H9 (cell line): ENCODE measurements at regions not wholly inside any gene's neighbourhood (a gene's known extent, or its start where the extent isn't known, plus 50 kb on each side); places are given as distances from the start of the nearest gene placed in this dataset.

Experiments
- DNase-seq: peaks from one replicate; pipeline ENCODE4 v3.0.0-alpha.2; 2017
- H2AFZ ChIP-seq: one replicate; pipeline ENCODE4 v1.6.1; 2013; ENCODE audit warnings: mild to moderate bottlenecking, low read length, control low read depth, moderate library complexity
- H2AK5ac ChIP-seq: 2 replicates; pipeline ENCODE4 v1.6.1; 2013; ENCODE audit warnings: low read length, control low read depth, mixed read lengths; ENCODE audit not compliant: insufficient read length
- H2BK120ac ChIP-seq: one replicate; pipeline ENCODE4 v1.6.1; 2013; ENCODE audit warnings: low read depth, mild to moderate bottlenecking, low read length, control low read depth, inconsistent platforms; ENCODE audit not compliant: poor library complexity, severe bottlenecking
- H2BK12ac ChIP-seq: 2 replicates; pipeline ENCODE4 v1.6.1; 2013; ENCODE audit warnings: low read length, control low read depth, mixed read lengths, low read depth; ENCODE audit not compliant: insufficient read length
- H2BK15ac ChIP-seq: 2 replicates; pipeline ENCODE4 v1.6.1; 2013; ENCODE audit warnings: low read depth, low read length, control low read depth
- H2BK20ac ChIP-seq: one replicate; pipeline ENCODE4 v1.6.1; 2013; ENCODE audit warnings: low read depth, mild to moderate bottlenecking, low read length, control low read depth, inconsistent platforms; ENCODE audit not compliant: poor library complexity, severe bottlenecking
- H2BK5ac ChIP-seq: 2 replicates; pipeline ENCODE4 v1.6.1; 2013; ENCODE audit warnings: low read length, control low read depth, mixed read lengths; ENCODE audit not compliant: insufficient read length
- H3K14ac ChIP-seq: 2 replicates; pipeline ENCODE4 v1.6.1; 2013; ENCODE audit warnings: low read length, control low read depth; ENCODE audit not compliant: insufficient read depth
- H3K18ac ChIP-seq: 2 replicates; pipeline ENCODE4 v1.6.1; 2013; ENCODE audit warnings: low read depth, mild to moderate bottlenecking, mixed read lengths, low read length, control low read depth; ENCODE audit not compliant: insufficient read length
- H3K23ac ChIP-seq: 2 replicates; pipeline ENCODE4 v1.6.1; 2013; ENCODE audit warnings: low read length, control low read depth, mixed read lengths, low read depth; ENCODE audit not compliant: insufficient read length
- H3K23me2 ChIP-seq: 2 replicates; pipeline ENCODE4 v1.6.1; 2013; ENCODE audit warnings: low read depth, mild to moderate bottlenecking, mixed read lengths, low read length, control low read depth; ENCODE audit not compliant: insufficient read length, poor library complexity, severe bottlenecking
- H3K27ac ChIP-seq: 2 replicates; pipeline ENCODE4 v1.5.1; 2013; ENCODE audit warnings: low read length, control low read depth, mixed read lengths, low read depth; ENCODE audit not compliant: insufficient read length
- H3K27me3 ChIP-seq: 2 replicates; pipeline ENCODE4 v1.6.1; 2013; ENCODE audit warnings: low read length, control low read depth, inconsistent platforms; ENCODE audit not compliant: insufficient read depth
- H3K4ac ChIP-seq: 2 replicates; pipeline ENCODE4 v1.6.1; 2013; ENCODE audit warnings: low read depth, mild to moderate bottlenecking, control low read depth, inconsistent platforms, low read length, moderate library complexity
- H3K4me1 ChIP-seq: 2 replicates; pipeline ENCODE4 v1.6.1; 2013; ENCODE audit warnings: low read length, control low read depth, inconsistent platforms; ENCODE audit not compliant: insufficient read depth
- H3K4me2 ChIP-seq: 2 replicates; pipeline ENCODE4 v1.6.1; 2013; ENCODE audit warnings: low read length, control low read depth, mixed read lengths; ENCODE audit not compliant: insufficient read length, insufficient read depth
- H3K56ac ChIP-seq: 2 replicates; pipeline ENCODE4 v1.6.1; 2013; ENCODE audit warnings: low read depth, mild to moderate bottlenecking, mixed read lengths, low read length, control low read depth; ENCODE audit not compliant: insufficient read length
- H3K79me1 ChIP-seq: 2 replicates; pipeline ENCODE4 v1.6.1; 2013; ENCODE audit warnings: low read depth, mild to moderate bottlenecking, moderate library complexity, low read length, control low read depth, inconsistent platforms; ENCODE audit not compliant: insufficient read depth, poor library complexity, severe bottlenecking
- H3K79me2 ChIP-seq: 2 replicates; pipeline ENCODE4 v1.6.1; 2013; ENCODE audit warnings: low read length, control low read depth, inconsistent platforms; ENCODE audit not compliant: insufficient read depth
- H3K9ac ChIP-seq: 2 replicates; pipeline ENCODE4 v1.6.1; 2013; ENCODE audit warnings: low read length, control low read depth, mixed read lengths; ENCODE audit not compliant: insufficient read length; ENCODE audit errors: extremely low read depth
- H3K9me3 ChIP-seq: one replicate; pipeline ENCODE4 v1.6.1; 2013; ENCODE audit warnings: low read depth, low read length, inconsistent platforms; ENCODE audit not compliant: control insufficient read depth
- H3T11ph ChIP-seq: one replicate; pipeline ENCODE4 v1.6.1; 2013; ENCODE audit warnings: mild to moderate bottlenecking, low read length, control low read depth, inconsistent platforms
- H4K20me1 ChIP-seq: one replicate; pipeline ENCODE4 v1.6.1; 2013; ENCODE audit not compliant: control insufficient read depth, insufficient read length, insufficient read depth
- H4K5ac ChIP-seq: 2 replicates; pipeline ENCODE4 v1.6.1; 2013; ENCODE audit warnings: low read depth, mild to moderate bottlenecking, mixed read lengths, low read length, control low read depth; ENCODE audit not compliant: insufficient read length
- H4K8ac ChIP-seq: replicated peaks from 2 replicates; pipeline ENCODE4 v1.6.1; 2013; ENCODE audit warnings: low read length, control low read depth, mixed read lengths, low read depth; ENCODE audit not compliant: insufficient read length
- H4K91ac ChIP-seq: 2 replicates; pipeline ENCODE4 v1.6.1; 2013; ENCODE audit warnings: low read depth, mild to moderate bottlenecking, moderate library complexity, mixed read lengths, low read length, control low read depth; ENCODE audit not compliant: insufficient read length
- H3K27ac Mint-ChIP-seq, 3 experiments: 2 replicates in 2 of 3; 3 replicates in 1 of 3; pipeline ENCODE4 v1.8.0; 2020 to 2021; ENCODE audit warnings: mixed read lengths in 3 of 3, mild to moderate bottlenecking in 1 of 3, moderate library complexity in 1 of 3
- H3K27me3 Mint-ChIP-seq: 2 replicates; pipeline ENCODE4 v1.8.0; 2021; ENCODE audit warnings: low read depth, mild to moderate bottlenecking, moderate library complexity, mixed read lengths
- H3K36me3 Mint-ChIP-seq, 3 experiments: 2 replicates in 2 of 3; 3 replicates in 1 of 3; pipeline ENCODE4 v1.8.0; 2020 to 2021; ENCODE audit warnings: low read depth in 3 of 3, mixed read lengths in 3 of 3; ENCODE audit not compliant: insufficient read depth in 1 of 3
- H3K4me1 Mint-ChIP-seq, 2 experiments: 2 replicates each; pipeline ENCODE4 v1.8.0; 2020; ENCODE audit warnings: mixed read lengths in 2 of 2
- H3K4me3 Mint-ChIP-seq, 2 experiments: 2 replicates in 1 of 2; 3 replicates in 1 of 2; pipeline ENCODE4 v1.8.0; 2020 to 2021; ENCODE audit warnings: mild to moderate bottlenecking in 2 of 2, mixed read lengths in 2 of 2, moderate library complexity in 1 of 2
- H3K9me3 Mint-ChIP-seq, 2 experiments: 2 replicates in 1 of 2; 3 replicates in 1 of 2; pipeline ENCODE4 v1.8.0; 2020; ENCODE audit warnings: mild to moderate bottlenecking in 2 of 2, mixed read lengths in 2 of 2, moderate library complexity in 1 of 2
- CTCF ChIP-seq: fragments of 200-600 bp; sonication (generic); conservative IDR thresholded peaks from 3 replicates; pipeline ENCODE4 v1.8.0; 2021; ENCODE audit warnings: antibody characterized with exemption, mild to moderate bottlenecking
- WGBS: extraction: QIAGEN DNeasy Blood & Tissue Kit; methylation state at CpG from one replicate; pipeline ENCODE4 v1.1.7; 2013; ENCODE audit warnings: missing lambda C conversion rate, low lambda C conversion rate, mixed read lengths; ENCODE audit not compliant: insufficient read length; ENCODE audit errors: extremely low coverage; 5-methylcytosine and 5-hydroxymethylcytosine counted together

GRCh38 chr3:59411186-59411585 lies 361.4 kb upstream of the CFAP20DC start:
- no peaks in the 10 kb centered on the region for H3K79me1 ChIP-seq
- H3K27ac ChIP-seq: no peak overlapping the region
- no peaks in the 10 kb centered on the region for H3K27me3 ChIP-seq
- no peak overlapping the region for H3K9ac ChIP-seq
- H3K18ac ChIP-seq: no peak overlapping the region
- no peak overlapping the region for H2AK5ac ChIP-seq
- no peaks in the 10 kb centered on the region for H4K20me1 ChIP-seq
- Mint-ChIP-seq H3K27ac (no peak overlapping the region; a peak in 1 of 7 replicates), H3K36me3 (no peaks in the 10 kb centered on the region), H3K27me3 (peaks cover 22% of the 10 kb centered on the region), H3K9me3 (no peaks in the 10 kb centered on the region), H3K4me1 (no peaks in the 10 kb centered on the region; a peak in 1 of 4 replicates), H3K4me3 (no peak overlapping the region)
- no peak overlapping the region for H4K91ac ChIP-seq
- no peak overlapping the region for H2AFZ ChIP-seq
- no peaks in the 10 kb centered on the region for H3K4me1 ChIP-seq
- no peak overlapping the region for H3T11ph ChIP-seq
- no peak overlapping the region for H3K4ac ChIP-seq
- WGBS: no CpG with 5 or more reads among the region's 2 CpGs
- H2BK12ac ChIP-seq: no peak overlapping the region
- DNase-seq: no peak
- no peaks in the 10 kb centered on the region for H3K9me3 ChIP-seq
- H2BK20ac ChIP-seq: no peak overlapping the region
- no peak overlapping the region for H3K14ac ChIP-seq
- H4K5ac ChIP-seq: no peak overlapping the region
- H3K79me2 ChIP-seq: no peaks in the 10 kb centered on the region
- no peak overlapping the region for H2BK5ac ChIP-seq
- H2BK15ac ChIP-seq: no peak overlapping the region
- no peak overlapping the region for H3K4me2 ChIP-seq
- H4K8ac ChIP-seq: no peak overlapping the region
- no peaks in the 10 kb centered on the region for H3K23me2 ChIP-seq
- TF ChIP-seq CTCF: no peak
- no peak overlapping the region for H2BK120ac ChIP-seq
- H3K56ac ChIP-seq: no peak overlapping the region
- no peak overlapping the region for H3K23ac ChIP-seq
